Cardiac muscle cell (in vitro differentiated cells and primary cell): ENCODE measurements at regions not wholly inside any gene's neighbourhood (a gene's known extent, or its start where the extent isn't known, plus 50 kb on each side); places are given as distances from the start of the nearest gene placed in this dataset.
"Not testable (repeated sequence)": the region's sequence is repeated elsewhere in the genome, so short reads cannot be mapped to it uniquely, and the experiment has no call there.

Source experiments
- DNase-seq, 2 donors: peaks; one replicate each; pipeline versions ENCODE4 v3.0.0 to v3.0.0-alpha.2; 2010 to 2017; ENCODE audit warnings: low read depth in 1 of 2, low spot score in 1 of 2
- H3K27ac ChIP-seq: fragments of 200-600 bp; sonication (generic); 2 replicates; pipeline ENCODE4 v1.5.1; 2016
- H3K27me3 ChIP-seq: fragments of 200-600 bp; sonication (generic); 2 replicates; pipeline ENCODE4 v1.6.0; 2016; ENCODE audit warnings: control low read depth
- H3K36me3 ChIP-seq: fragments of 200-600 bp; sonication (generic); 2 replicates; pipeline ENCODE4 v1.5.1; 2016; ENCODE audit warnings: control low read depth
- H3K4me1 ChIP-seq: fragments of 200-600 bp; sonication (generic); 2 replicates; pipeline ENCODE4 v1.8.1; 2017; ENCODE audit warnings: low read depth, mild to moderate bottlenecking, mixed run types
- H3K4me3 ChIP-seq: fragments of 200-600 bp; sonication (generic); 2 replicates; pipeline ENCODE4 v1.5.1; 2016; ENCODE audit warnings: mild to moderate bottlenecking
- H3K9me3 ChIP-seq: fragments of 200-600 bp; sonication (generic); 2 replicates; pipeline ENCODE4 v1.5.1; 2017; ENCODE audit warnings: low read depth, mild to moderate bottlenecking, control low read depth
- CTCF ChIP-seq: IDR thresholded peaks from 2 replicates; pipeline ENCODE4 v1.5.1; 2012; ENCODE audit warnings: low read depth, mild to moderate bottlenecking, low read length

GRCh38 chr11:92462821-92463220, 238.2 kb downstream of the FAT3 start:
- Histone ChIP-seq H3K9me3 (no peaks in the 10 kb centered on the region), H3K27me3 (no peaks in the 10 kb centered on the region), H3K4me1 (peaks cover 11% of the 10 kb centered on the region), H3K27ac (no peak overlapping the region), H3K4me3 (no peak overlapping the region), H3K36me3 (no peaks in the 10 kb centered on the region)
- TF ChIP-seq CTCF, result no peak
- no peak for DNase-seq

DNA sequence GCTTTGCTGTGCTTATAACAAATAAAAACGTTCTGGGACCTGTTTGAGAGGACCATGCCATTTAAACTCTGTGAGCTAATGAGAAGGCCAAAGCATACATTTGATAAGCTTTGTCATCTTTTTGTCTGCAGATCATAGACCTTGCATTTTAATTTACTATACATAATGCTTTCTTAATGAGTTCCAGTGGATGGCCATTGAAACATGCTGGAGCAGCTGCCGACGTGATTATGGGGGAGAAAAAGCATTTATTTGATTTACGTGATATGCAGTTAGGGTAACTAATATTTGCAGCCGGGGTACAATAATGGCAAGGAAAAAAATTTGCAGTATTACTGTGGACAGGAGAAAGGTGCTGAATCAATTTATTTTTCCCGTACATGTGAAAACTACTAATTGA, 240.2 kb downstream of the FAT3 start:
- no peak for TF ChIP-seq CTCF
- Histone ChIP-seq H3K9me3 (no peaks in the 10 kb centered on the region), H3K27me3 (no peaks in the 10 kb centered on the region), H3K4me1 (peaks cover 4% of the 10 kb centered on the region), H3K27ac (no peak overlapping the region), H3K36me3 (no peaks in the 10 kb centered on the region), H3K4me3 (no peak overlapping the region)
- no peak for DNase-seq

DNA sequence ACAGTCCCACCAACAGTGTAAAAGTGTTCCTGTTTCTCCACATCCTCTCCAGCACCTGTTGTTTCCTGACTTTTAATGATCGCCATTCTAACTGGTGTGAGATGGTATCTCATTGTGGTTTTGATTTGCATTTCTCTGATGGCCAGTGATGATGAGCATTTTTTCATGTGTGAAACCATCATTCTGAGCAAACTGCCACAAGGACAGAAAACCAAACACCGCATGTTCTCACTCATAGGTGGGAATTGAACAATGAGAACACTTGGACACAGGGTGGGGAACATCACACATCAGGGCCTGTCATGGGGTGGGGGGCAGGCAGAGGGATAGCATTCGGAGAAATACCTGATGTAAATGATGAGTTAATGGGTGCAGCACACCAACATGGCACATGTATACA, 240.8 kb downstream of the FAT3 start:
- not testable (repeated sequence) for H3K27ac ChIP-seq, H3K4me1 ChIP-seq, H3K36me3 ChIP-seq, H3K9me3 ChIP-seq, DNase-seq, H3K27me3 ChIP-seq, H3K4me3 ChIP-seq

GRCh38 chr11:92473736-92474135, 249.1 kb downstream of the FAT3 start:
- H3K36me3 ChIP-seq, result no peaks in the 10 kb centered on the region
- DNase-seq, result peak in 1 of 2 donors; percentile 1
- H3K27ac ChIP-seq, result no peak overlapping the region
- TF ChIP-seq CTCF, result no peak
- no peaks in the 10 kb centered on the region for H3K9me3 ChIP-seq
- peaks cover 6% of the 10 kb centered on the region for H3K4me1 ChIP-seq
- no peak overlapping the region for H3K4me3 ChIP-seq
- H3K27me3 ChIP-seq, result no peaks in the 10 kb centered on the region

DNA sequence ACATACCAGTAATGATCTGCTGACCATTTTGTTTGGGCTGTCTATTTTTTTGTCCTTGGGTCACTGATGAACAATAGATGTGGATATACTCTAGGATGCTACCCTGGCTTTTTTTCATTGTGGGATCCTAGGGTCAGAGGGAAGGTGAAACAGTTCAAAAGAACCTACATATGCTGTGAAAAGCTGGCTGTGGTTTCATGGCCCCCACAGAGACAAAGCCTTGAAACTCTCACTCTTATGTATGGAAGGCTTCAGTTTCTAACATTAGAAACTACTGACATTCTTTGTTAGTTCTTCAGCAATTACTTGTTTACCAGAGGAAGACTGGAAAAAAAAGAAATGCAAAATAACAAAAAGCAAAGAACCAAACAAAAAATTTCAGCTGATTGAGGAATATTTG, 250.7 kb downstream of the FAT3 start:
- DNase-seq, result no peak
- no peaks in the 10 kb centered on the region for H3K27me3 ChIP-seq
- no peaks in the 10 kb centered on the region for H3K36me3 ChIP-seq
- no peak for TF ChIP-seq CTCF
- H3K4me3 ChIP-seq, result no peak overlapping the region
- H3K27ac ChIP-seq, result no peak overlapping the region
- H3K4me1 ChIP-seq, result peaks cover 6% of the 10 kb centered on the region
- H3K9me3 ChIP-seq, result no peaks in the 10 kb centered on the region

GRCh38 chr11:92475819-92476218, 251.2 kb downstream of the FAT3 start:
- H3K4me3 ChIP-seq, result no peak overlapping the region
- no peaks in the 10 kb centered on the region for H3K36me3 ChIP-seq
- no peaks in the 10 kb centered on the region for H3K9me3 ChIP-seq
- H3K27me3 ChIP-seq, result no peaks in the 10 kb centered on the region
- no peak for DNase-seq
- H3K27ac ChIP-seq, result no peak overlapping the region
- peaks cover 6% of the 10 kb centered on the region for H3K4me1 ChIP-seq
- no peak for TF ChIP-seq CTCF
